ENCODE measurements at regions not wholly inside any gene's neighbourhood (a gene's known extent, or its start where the extent isn't known, plus 50 kb on each side); places are given as distances from the start of the nearest gene placed in this dataset.
"Not testable (repeated sequence)": the region's sequence is repeated elsewhere in the genome, so short reads cannot be mapped to it uniquely, and the experiment has no call there.

- no peak for DNase-seq
These were observed 241.4 kb upstream of the ACVR2A start for GRCh38 chr2:147603447-147603846.

DNA sequence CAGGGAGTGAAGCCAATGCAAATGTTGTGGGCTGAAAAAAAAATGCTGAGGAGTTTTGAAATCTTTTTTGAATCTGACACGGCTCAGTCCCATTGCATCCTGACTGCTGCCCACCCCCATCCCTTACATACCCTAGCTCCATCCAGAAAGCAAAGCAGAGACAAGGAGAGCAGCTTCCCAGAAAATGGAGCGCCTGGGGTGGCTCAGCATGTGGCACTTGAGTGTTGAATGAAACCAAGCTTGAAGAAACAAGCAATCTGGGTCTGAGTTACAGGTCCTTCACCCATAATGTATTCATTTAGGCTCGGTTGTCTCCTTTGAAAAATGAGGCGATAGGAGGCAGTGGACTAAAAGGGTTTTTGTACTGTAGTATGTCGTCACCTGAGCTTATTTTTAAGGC, 244.2 kb upstream of the ACVR2A start:
- no peak for DNase-seq

GRCh38 chr2:147600223-147600622, 244.6 kb upstream of the ACVR2A start:
- no peak for DNase-seq

DNA sequence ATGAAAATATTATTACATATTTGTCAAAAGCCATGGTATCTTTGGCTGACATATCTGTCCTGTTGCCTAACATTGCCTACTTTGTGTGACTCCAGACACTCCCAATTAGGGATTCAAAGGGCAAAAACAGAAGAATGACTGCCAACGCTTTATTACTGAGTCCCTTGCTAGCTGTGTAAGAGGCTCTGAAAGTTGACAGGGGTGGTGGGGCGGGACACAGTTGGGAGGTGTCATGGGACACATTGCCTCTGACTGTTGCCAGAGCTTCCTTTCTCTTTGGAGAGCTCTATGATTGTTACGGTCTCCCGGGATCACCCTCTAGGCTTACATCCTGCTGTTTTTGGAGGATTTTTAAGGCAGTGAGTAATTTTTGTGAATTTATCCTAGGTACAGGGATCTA, 249.6 kb upstream of the ACVR2A start:
- no peak for DNase-seq

DNA sequence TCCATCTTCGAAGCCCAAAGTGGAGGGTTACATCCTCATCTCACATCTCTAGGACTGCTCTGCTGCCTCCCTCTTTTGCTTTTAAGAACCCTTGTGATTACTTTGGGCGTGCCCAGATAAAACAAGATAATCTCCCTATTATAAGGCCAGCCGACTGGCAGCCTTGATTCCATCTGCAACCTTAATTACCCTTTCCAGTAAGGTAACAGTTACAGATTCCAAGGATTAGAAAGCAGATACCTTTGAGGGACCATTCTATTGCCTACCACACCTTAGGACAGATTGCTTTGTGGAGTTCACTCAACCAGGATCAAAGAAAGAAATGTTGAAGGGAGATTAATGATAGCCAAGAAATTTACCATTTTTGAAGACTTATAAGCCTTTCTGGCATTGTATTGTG, 250.8 kb upstream of the ACVR2A start:
- no peak for DNase-seq

DNA sequence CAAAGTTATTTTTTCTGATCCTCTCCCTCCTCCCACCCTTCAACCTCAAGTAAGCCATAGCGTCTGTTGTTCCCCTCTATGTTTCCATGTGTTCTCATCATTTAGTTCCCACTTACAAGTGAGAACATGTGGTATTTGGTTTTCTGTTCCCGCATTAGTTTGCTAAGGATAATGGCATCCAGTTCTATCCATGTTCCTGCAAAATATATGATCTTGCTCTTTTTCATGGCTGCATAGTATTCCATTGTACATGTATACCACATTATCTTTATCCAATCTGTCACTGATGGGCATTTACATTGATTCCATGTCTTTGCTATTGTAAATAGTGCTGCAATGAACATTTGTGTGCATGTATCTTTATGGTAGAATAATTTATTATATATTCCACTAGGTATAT, 252.0 kb upstream of the ACVR2A start:
- DNase-seq = not testable (repeated sequence)

DNA sequence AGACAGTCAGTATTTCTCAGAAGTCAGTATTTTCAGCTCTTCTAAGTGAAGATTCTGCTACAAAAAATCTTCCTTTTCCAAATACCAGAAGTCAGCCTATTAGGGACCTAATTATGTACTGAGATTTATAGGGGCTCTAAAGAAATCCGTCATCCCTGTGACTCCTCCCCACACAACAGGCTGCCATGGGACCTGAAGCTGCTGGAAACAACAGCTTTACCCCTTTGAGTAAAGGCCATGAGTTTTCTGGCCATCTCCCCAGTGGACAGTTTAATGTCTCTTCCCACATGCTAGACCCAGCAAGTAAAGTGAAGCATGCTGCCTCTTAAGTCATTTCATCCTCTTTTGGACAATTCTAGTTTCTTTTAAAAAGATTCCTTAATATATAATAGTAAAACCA, 255.7 kb upstream of the ACVR2A start:
- DNase-seq = no peak

- DNase-seq = no peak
These were observed 256.6 kb upstream of the ACVR2A start for GRCh38 chr2:147588191-147588590.

GRCh38 chr2:147578529-147578928, 266.3 kb upstream of the ACVR2A start:
- no peak for DNase-seq

DNA sequence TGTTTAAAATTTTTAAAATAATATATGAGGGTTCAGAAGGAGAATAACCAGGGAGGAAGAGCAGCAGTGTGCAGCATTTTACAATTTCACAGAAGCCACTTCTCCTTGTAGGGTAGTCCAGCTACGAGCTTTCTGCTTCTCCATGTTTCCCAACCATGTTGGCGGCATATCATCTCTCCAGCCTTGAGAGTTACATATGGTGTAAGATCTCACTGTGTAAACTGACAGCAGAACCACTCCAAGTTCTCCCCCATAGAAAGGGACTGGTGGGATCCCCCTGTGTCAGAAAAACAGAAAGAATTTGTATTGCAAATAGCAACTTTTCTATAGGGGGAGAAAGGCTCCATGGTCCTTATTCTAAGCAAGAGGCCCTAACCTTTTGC, 266.8 kb upstream of the ACVR2A start:
- no peak for DNase-seq

DNA sequence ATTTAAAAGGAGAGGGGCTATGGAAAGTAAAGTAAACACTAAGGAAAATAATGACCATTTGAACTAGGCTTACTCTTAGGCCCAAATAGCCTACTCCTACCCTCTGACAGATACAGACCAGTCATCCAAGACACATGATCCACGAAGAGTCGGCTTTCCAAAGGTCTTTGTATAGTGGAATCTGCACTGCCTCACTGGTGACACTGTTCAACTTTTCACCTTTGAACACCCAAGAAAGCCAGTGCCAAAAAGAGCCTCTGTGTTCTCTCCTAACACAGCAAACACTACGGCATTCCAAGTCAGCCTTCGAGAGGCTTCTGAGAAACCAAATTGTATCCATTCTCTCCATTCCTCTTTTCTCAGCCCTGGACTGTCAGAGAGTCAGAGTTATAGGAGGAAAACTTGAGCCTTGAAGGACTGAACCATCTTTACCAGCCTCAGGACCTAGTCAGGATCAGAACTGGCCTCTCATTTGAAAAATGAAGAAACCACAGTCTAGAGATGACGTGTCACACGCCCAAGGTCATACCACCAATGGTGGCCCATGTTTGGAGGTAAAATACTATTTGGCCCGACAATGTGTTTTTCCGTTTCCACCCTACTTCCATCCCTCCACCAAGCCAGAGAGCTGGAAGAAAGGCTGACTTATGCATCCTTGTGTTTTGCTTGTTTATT, 267.4 kb upstream of the ACVR2A start:
- DNase-seq = no peak

DNA sequence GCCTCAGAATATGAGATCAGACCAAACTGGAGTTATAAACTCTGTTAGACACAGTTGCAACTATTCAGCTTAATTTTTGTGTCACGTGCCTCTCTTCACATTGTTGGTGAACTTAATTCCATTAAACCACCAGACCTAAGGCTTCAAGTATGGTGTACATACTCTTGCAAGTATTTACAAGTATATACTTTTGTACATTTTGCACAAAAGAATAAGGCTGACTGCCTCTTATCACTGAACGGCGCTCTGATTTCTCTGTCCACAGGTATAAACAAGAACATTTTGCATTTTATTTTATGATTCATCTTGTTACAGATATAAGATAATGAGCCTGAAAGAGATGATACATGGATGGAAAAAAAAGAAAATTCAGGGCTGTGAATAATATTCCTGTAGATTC, 269.7 kb upstream of the ACVR2A start:
- DNase-seq = no peak

- no peak for DNase-seq
These were observed 272.2 kb upstream of the ACVR2A start for GRCh38 chr2:147572622-147573021.

GRCh38 chr2:147569426-147569825, 275.4 kb upstream of the ACVR2A start:
- DNase-seq = no peak

- DNase-seq = no peak
These were observed 276.7 kb upstream of the ACVR2A start for GRCh38 chr2:147568109-147568508.

- no peak for DNase-seq
These were observed 277.7 kb upstream of the ACVR2A start for GRCh38 chr2:147567136-147567535.

DNA sequence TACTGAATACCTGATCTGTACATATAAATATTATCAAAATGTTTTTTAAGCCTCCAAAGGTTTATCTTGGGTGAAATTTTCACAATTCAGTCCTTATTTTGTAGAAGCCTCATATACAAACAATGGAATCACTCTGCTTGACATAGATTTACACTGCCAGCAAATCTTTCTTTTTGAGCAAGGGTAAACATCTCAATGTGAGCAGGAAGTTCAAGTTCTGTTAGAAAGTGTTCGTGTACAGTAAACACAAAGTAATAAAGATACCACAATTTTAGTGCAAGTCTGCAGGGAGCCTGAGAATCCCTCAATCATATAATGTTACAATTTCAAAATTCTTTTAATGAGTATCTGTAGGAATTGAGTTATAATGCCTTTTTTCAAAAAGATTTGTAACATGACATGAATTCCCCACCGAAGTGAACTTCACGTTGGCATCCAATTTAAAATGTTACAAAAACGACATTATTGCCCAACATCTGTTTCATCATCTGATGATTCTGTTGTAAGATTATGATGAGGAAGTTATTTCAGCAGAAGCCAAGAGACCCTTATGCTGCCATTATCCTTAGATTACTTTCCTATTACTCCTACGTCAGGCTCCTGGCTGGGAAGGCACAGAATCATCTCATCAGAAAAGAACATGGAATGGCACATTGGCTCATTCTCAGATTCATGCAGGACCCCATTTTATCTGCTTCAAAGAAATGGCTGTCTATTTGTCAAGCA, 283.9 kb upstream of the ACVR2A start:
- DNase-seq = no peak

GRCh38 chr2:147559070-147559725, 285.6 kb upstream of the ACVR2A start:
- DNase-seq = no peak

- DNase-seq = no peak
These were observed 286.2 kb upstream of the ACVR2A start for GRCh38 chr2:147558620-147559019.

- no peak for DNase-seq
These were observed 290.2 kb upstream of the ACVR2A start for GRCh38 chr2:147554521-147555107.

DNA sequence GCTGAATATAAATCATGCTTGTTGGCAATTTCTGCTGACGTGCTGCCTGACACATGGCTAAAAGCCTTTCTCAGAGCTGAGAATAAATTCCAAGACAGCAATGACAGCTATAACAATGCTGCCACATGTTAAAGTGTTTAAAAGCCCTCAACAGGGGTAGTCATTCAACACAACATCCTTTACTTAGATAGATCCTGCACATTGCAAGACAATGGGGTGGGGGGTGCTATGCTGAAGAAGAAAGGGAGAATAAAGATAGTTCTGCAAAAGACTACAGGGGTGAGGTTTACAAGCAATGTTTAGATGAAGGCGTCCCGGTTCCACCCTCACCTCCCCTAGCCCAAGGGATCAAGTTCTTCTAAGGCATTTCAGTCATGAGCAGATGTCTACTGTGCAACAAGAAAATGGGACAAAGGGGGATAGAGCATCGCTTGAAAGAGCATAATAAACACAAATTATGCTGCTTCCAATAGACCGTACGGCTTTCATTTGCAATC, 291.0 kb upstream of the ACVR2A start:
- no peak for DNase-seq

GRCh38 chr2:147550995-147551731, 293.7 kb upstream of the ACVR2A start:
- DNase-seq = no peak

GRCh38 chr2:147549054-147549453, 295.8 kb upstream of the ACVR2A start:
- DNase-seq = no peak
